Iris pigment epithelial cell (primary cell): ENCODE measurements at regions not wholly inside any gene's neighbourhood (a gene's known extent, or its start where the extent isn't known, plus 50 kb on each side); places are given as distances from the start of the nearest gene placed in this dataset.
"Not testable (repeated sequence)": the region's sequence is repeated elsewhere in the genome, so short reads cannot be mapped to it uniquely, and the experiment has no call there.

ENCODE experiments used
- DNase-seq: peaks from one replicate; pipeline ENCODE4 v3.0.0-alpha.2; 2011; ENCODE audit warnings: low read depth

DNA sequence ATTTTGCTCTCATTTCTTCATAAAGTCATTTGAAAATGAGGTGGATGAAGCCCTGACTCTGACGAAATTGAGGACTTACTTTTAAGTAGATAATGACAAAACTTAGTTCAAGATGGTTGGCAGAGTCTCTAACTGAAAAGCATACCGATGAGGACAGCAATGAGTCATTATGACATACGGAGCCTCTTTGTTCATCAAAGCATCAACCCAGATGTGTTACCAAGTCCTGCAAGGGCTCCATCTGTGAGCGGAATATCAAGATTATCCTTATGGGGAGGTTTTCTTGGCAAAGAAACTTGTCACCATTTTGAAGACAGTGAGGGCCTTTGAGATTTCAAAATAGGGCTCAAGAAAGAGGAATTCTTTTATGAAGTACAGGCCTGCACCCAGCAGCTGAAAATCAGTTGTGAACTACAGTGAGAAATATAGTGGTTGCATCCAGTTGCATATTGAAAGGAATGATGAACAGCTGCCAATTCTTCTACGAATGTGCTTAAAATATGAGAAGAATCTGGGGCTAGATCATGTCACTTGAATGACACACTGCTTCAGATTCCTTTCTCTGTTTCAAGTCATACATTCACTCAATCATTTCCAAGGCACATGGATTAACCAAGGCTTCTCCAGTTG, 86.6 kb upstream of the SLC24A2 start:
- DNase-seq = peak; percentile 58

DNA sequence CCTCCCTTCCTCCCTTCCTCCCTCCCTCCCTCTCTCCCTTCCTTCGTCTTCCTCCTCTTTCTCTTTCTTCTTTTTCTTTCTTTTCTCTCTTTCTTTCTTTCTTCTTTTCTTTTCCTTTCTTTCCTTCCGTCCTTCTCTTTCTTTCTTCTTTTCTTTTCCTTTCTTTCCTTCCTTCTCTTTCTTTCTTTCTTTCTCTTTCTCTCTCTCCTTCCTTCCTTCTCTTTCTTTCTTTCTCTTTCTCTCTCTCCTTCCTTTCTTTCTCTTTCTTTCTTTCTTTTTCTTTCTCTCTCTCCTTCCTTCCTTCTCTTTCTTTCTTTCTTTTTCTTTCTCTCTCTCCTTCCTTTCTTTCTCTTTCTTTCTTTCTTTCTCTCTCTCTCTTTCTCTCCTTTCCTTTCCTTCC, 84.4 kb upstream of the SLC24A2 start:
- not testable (repeated sequence) for DNase-seq

- no peak for DNase-seq
Observed at GRCh38 chr9:19870988-19871387, 82.2 kb upstream of the SLC24A2 start.

GRCh38 chr9:19840953-19841352, 52.1 kb upstream of the SLC24A2 start:
- DNase-seq = no peak
